PFSK-1 (cell line): ENCODE measurements at regions not wholly inside any gene's neighbourhood (a gene's known extent, or its start where the extent isn't known, plus 50 kb on each side); places are given as distances from the start of the nearest gene placed in this dataset.

Source experiments
- SIN3A ChIP-seq: IDR thresholded peaks from 2 replicates; pipeline ENCODE4 v1.6.1; 2012; ENCODE audit warnings: mild to moderate bottlenecking, low read length, moderate library complexity, borderline replicate concordance; ENCODE audit not compliant: insufficient read depth
- TAF1 ChIP-seq: IDR thresholded peaks from 2 replicates; pipeline ENCODE4 v1.6.1; 2012; ENCODE audit warnings: low read length, control low read depth, borderline replicate concordance; ENCODE audit not compliant: insufficient read depth

- no peak for TF ChIP-seq TAF1
- no peak for TF ChIP-seq SIN3A
Measured at GRCh38 chr10:84015877-84016595, 123.3 kb upstream of the GHITM start.
